Mesenchymal stem cell (in vitro differentiated cells and primary cell): ENCODE measurements at regions not wholly inside any gene's neighbourhood (a gene's known extent, or its start where the extent isn't known, plus 50 kb on each side); places are given as distances from the start of the nearest gene placed in this dataset.

Source experiments
- DNase-seq: peaks from one replicate; pipeline ENCODE4 v3.0.0-alpha.2; 2013
- H2AFZ ChIP-seq: one replicate; pipeline ENCODE4 v1.6.1; 2013; ENCODE audit warnings: low read depth, mild to moderate bottlenecking, control low read depth, inconsistent platforms, low read length, moderate library complexity
- H2AK5ac ChIP-seq: 2 replicates; pipeline ENCODE4 v1.6.1; 2013; ENCODE audit warnings: low read length, moderate library complexity, mild to moderate bottlenecking, inconsistent platforms; ENCODE audit not compliant: severe bottlenecking
- H2BK120ac ChIP-seq: one replicate; pipeline ENCODE4 v1.6.1; 2013; ENCODE audit warnings: low read depth, mild to moderate bottlenecking, inconsistent platforms, low read length, moderate library complexity
- H2BK12ac ChIP-seq, 2 experiments: one replicate each; pipeline ENCODE4 v1.6.1; 2013; ENCODE audit warnings: inconsistent platforms in 2 of 2, low read length in 2 of 2, mild to moderate bottlenecking in 2 of 2, moderate library complexity in 2 of 2, control low read depth in 1 of 2
- H2BK15ac ChIP-seq: one replicate; pipeline ENCODE4 v1.6.1; 2013; ENCODE audit warnings: mild to moderate bottlenecking, low read depth, inconsistent platforms; ENCODE audit not compliant: poor library complexity, severe bottlenecking
- H2BK5ac ChIP-seq: 2 replicates; pipeline ENCODE4 v1.6.1; 2013; ENCODE audit warnings: low read depth, mild to moderate bottlenecking, low read length, control low read depth, inconsistent platforms; ENCODE audit not compliant: poor library complexity, severe bottlenecking
- H3K14ac ChIP-seq, 2 experiments: one replicate each; pipeline ENCODE4 v1.6.1; 2013; ENCODE audit warnings: inconsistent platforms in 2 of 2, low read length in 2 of 2, control low read depth in 1 of 2, mild to moderate bottlenecking in 1 of 2, moderate library complexity in 1 of 2
- H3K18ac ChIP-seq, 2 experiments: one replicate each; pipeline ENCODE4 v1.6.1; 2013; ENCODE audit warnings: inconsistent platforms in 2 of 2, low read length in 2 of 2, control low read depth in 1 of 2, low read depth in 1 of 2, mild to moderate bottlenecking in 1 of 2
- H3K23ac ChIP-seq, 2 experiments: one replicate each; pipeline ENCODE4 v1.6.1; 2013; ENCODE audit warnings: inconsistent platforms in 2 of 2, low read length in 2 of 2, mild to moderate bottlenecking in 2 of 2, moderate library complexity in 2 of 2, control low read depth in 1 of 2
- H3K27ac ChIP-seq: 2 replicates; pipeline ENCODE4 v1.5.1; 2013; ENCODE audit warnings: mild to moderate bottlenecking, moderate library complexity, low read length, control low read depth, inconsistent platforms; ENCODE audit not compliant: poor library complexity, severe bottlenecking
- H3K27me3 ChIP-seq, 2 experiments: 2 replicates each; pipeline versions ENCODE4 v1.6.1 to v1.7.0; 2013; ENCODE audit warnings: low read length in 2 of 2, mild to moderate bottlenecking in 2 of 2, moderate library complexity in 2 of 2, control low read depth in 1 of 2, inconsistent platforms in 1 of 2; ENCODE audit not compliant: control insufficient read depth in 1 of 2, insufficient read depth in 1 of 2
- H3K36me3 ChIP-seq, 2 experiments: 2 replicates each; pipeline versions ENCODE4 v1.6.1 to v1.7.0; 2013; ENCODE audit warnings: low read length in 2 of 2, control low read depth in 1 of 2, inconsistent platforms in 1 of 2, low read depth in 1 of 2, mild to moderate bottlenecking in 1 of 2; ENCODE audit not compliant: insufficient read depth in 2 of 2, control insufficient read depth in 1 of 2
- H3K4ac ChIP-seq, 2 experiments: one replicate each; pipeline ENCODE4 v1.6.1; 2013; ENCODE audit warnings: inconsistent platforms in 2 of 2, low read length in 2 of 2, mild to moderate bottlenecking in 2 of 2, moderate library complexity in 2 of 2, control low read depth in 1 of 2, low read depth in 1 of 2
- H3K4me1 ChIP-seq: 2 replicates; pipeline ENCODE4 v1.6.1; 2013; ENCODE audit warnings: low read depth, low read length, control low read depth; ENCODE audit not compliant: control insufficient read depth, insufficient read depth
- H3K4me2 ChIP-seq: 2 replicates; pipeline ENCODE4 v1.6.1; 2013; ENCODE audit warnings: low read length, mild to moderate bottlenecking, inconsistent platforms; ENCODE audit not compliant: poor library complexity, severe bottlenecking
- H3K4me3 ChIP-seq, 2 experiments: 2 replicates each; pipeline versions ENCODE4 v1.5.1 to v1.7.0; 2013; ENCODE audit warnings: low read length in 2 of 2, mild to moderate bottlenecking in 2 of 2, control low read depth in 1 of 2, low read depth in 1 of 2; ENCODE audit not compliant: insufficient read depth in 1 of 2
- H3K79me1 ChIP-seq: replicated peaks from 2 replicates; pipeline ENCODE4 v1.6.1; 2013; ENCODE audit warnings: mild to moderate bottlenecking, control low read depth, low read length, inconsistent platforms; ENCODE audit not compliant: poor library complexity, severe bottlenecking
- H3K9ac ChIP-seq: 2 replicates; pipeline ENCODE4 v1.7.0; 2013; ENCODE audit warnings: mild to moderate bottlenecking, low read length, moderate library complexity
- H3K9me3 ChIP-seq: 2 replicates; pipeline ENCODE4 v1.7.0; 2013; ENCODE audit warnings: mild to moderate bottlenecking, low read length; ENCODE audit not compliant: control insufficient read depth
- H4K8ac ChIP-seq: one replicate; pipeline ENCODE4 v1.6.1; 2013; ENCODE audit warnings: inconsistent platforms, mild to moderate bottlenecking, low read length, moderate library complexity
- H4K91ac ChIP-seq: one replicate; pipeline ENCODE4 v1.6.1; 2013; ENCODE audit warnings: mild to moderate bottlenecking, low read length, inconsistent platforms
- WGBS: methylation state at CpG from one replicate; pipeline ENCODE4 v1.1.7; 2013; ENCODE audit warnings: mixed read lengths; 5-methylcytosine and 5-hydroxymethylcytosine counted together

DNA sequence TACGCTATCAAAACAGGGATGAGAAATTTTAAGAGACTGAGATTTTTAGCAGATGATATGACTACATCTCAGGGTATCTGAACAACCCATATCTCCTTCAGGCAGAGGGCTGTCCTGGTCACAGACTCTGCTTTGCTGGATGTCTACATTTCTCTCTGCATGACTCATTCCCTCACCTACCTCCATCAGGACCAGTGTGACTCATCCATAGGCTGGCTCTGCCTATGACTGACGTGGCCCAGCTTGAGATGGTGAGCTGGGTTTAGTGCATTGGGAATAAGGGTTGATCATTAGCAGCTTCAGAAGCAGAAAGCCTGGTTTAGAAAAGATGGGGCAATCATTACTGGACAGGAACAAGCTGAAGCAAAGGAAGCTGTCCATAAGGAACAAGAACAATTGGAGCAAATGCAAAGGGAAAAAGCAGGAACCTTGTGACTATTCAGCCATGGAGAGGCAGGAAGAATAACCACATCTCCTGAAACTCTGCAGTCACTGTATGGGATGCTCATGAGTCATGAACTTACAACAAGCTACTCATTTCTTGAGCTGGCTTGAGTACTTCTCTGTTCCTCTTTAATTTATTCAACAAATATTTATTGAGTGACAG, 86.4 kb upstream of the CBLN4 start:
- Histone ChIP-seq H2BK12ac (no peak overlapping the region), H3K79me1 (no peaks in the 10 kb centered on the region), H3K9ac (no peak overlapping the region), H2BK120ac (no peak overlapping the region), H4K8ac (peak overlapping the region; percentile 15), H3K23ac (no peak overlapping the region), H3K4me3 (no peak overlapping the region), H3K14ac (no peak overlapping the region), H3K4me2 (no peak overlapping the region), H3K36me3 (no peaks in the 10 kb centered on the region), H3K4ac (no peak overlapping the region), H2AK5ac (no peak overlapping the region), H3K4me1 (no peaks in the 10 kb centered on the region), H3K18ac (no peak overlapping the region), H3K27me3 (no peaks in the 10 kb centered on the region), H3K9me3 (peaks cover 17% of the 10 kb centered on the region), H4K91ac (no peak overlapping the region), H3K27ac (no peak overlapping the region), H2AFZ (no peak overlapping the region), H2BK15ac (no peak overlapping the region), H2BK5ac (no peak overlapping the region)
- WGBS = 0% methylated on average over 1 of the region's 2 CpGs
- DNase-seq = no peak

DNA sequence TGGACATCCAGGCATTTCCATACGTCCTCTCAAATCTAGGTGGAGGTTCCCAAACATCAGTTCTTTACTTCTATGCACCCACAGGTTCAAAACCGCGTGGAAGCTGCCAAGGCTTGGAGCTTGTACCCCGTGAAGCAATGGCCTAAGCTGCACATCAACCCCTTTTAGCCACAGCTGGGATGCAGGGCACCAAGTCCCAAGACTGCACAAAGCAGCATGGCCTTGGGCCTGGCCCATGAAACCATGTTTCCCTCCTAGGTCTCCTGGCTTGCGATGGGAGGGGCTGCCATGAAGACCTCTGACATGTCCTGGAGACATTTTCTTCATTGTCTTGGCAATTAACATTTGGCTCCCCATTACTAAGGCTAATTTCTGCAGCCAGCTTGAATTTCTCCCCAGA, 88.9 kb upstream of the CBLN4 start:
- Histone ChIP-seq H3K4me3 (no peak overlapping the region), H3K9ac (no peak overlapping the region), H2AFZ (no peak overlapping the region), H3K36me3 (no peaks in the 10 kb centered on the region), H2BK5ac (no peak overlapping the region), H3K27ac (no peak overlapping the region), H3K4me1 (no peaks in the 10 kb centered on the region), H3K14ac (no peak overlapping the region), H2BK12ac (no peak overlapping the region), H3K9me3 (peaks cover 27% of the 10 kb centered on the region), H2BK15ac (no peak overlapping the region), H3K79me1 (no peaks in the 10 kb centered on the region), H4K91ac (no peak overlapping the region), H3K27me3 (no peaks in the 10 kb centered on the region), H3K23ac (no peak overlapping the region), H2AK5ac (no peak overlapping the region), H4K8ac (no peak overlapping the region), H3K4me2 (no peak overlapping the region), H3K4ac (no peak overlapping the region), H3K18ac (no peak overlapping the region), H2BK120ac (no peak overlapping the region)
- WGBS = 37% methylated on average over 5 of the region's 5 CpGs
- no peak for DNase-seq

DNA sequence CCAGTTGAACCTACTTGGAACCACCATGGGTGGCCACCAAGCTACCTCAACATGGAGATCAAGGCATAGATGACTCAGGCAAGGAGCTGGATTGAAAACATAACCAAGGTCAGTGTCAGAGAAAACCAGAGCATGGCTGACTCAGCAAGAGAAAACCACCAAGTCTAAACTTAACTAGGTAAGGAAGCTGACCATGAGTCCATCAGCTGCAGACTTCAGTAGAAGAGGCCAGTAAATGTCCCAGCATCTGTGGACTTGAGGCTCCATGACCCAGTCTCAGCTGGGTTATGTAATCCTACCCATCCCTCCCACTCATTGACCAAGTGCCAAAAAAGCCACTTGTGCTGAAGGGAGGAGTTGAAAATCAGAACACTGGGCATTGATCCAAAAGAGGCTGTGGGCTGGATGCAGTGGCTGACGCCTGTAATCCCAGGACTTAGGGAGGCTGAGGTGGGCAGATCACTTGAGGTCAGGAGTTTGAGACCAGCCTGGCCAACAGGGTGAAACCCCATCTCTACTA, 93.7 kb upstream of the CBLN4 start:
- no peak overlapping the region for H3K4me3 ChIP-seq
- peaks cover 24% of the 10 kb centered on the region for H3K9me3 ChIP-seq
- no peak overlapping the region for H4K8ac ChIP-seq
- H3K4me1 ChIP-seq = no peaks in the 10 kb centered on the region
- WGBS = no CpG with 5 or more reads among the region's 1 CpG
- no peak overlapping the region for H2BK5ac ChIP-seq
- no peak overlapping the region for H3K14ac ChIP-seq
- H2BK120ac ChIP-seq = no peak overlapping the region
- H3K27me3 ChIP-seq = no peaks in the 10 kb centered on the region
- no peak overlapping the region for H2BK15ac ChIP-seq
- H4K91ac ChIP-seq = no peak overlapping the region
- H3K27ac ChIP-seq = no peak overlapping the region
- no peak overlapping the region for H3K4me2 ChIP-seq
- no peak overlapping the region for H2AFZ ChIP-seq
- H3K4ac ChIP-seq = no peak overlapping the region
- no peak overlapping the region for H3K23ac ChIP-seq
- H3K79me1 ChIP-seq = no peaks in the 10 kb centered on the region
- H3K18ac ChIP-seq = no peak overlapping the region
- no peak overlapping the region for H3K9ac ChIP-seq
- no peak for DNase-seq
- no peak overlapping the region for H2AK5ac ChIP-seq
- H2BK12ac ChIP-seq = no peak overlapping the region
- no peaks in the 10 kb centered on the region for H3K36me3 ChIP-seq

DNA sequence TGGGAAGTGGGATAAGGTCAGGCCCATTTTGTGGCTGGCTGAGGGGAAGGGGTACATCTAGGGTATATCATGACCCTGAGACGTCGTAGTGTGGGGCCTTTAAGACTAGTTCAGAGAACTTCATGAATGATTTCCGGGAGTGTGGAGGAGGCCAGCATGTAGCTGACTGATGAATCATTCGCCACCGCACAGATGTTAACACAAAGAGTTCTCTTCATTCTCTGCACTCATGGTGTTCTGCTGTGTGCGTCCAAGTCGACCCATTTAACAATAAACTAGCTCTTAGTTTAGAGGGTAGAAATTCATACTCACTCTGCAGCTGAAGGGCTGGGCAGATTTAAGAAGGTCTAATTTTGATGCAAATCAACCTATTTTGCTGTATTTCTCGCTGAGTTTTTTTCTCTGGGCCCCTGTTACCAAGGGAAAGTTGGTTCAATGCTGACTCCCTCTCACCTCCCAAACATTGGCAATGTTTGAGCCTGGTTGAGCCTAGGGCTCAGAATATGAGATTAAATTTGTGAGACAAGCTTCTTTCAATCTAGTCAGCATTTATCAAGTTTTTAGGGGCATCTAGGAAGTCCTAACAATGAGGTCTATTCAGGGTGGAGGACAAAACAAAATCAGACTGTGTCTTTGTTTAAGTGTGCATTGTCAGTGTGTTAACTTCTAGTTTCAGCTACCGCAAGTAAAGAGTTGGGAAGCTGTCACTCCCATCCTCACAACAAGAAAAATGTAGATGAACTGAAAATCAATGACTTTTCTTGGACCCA, 106.8 kb upstream of the CBLN4 start:
- H3K4me3 ChIP-seq = no peak overlapping the region
- H4K8ac ChIP-seq = no peak overlapping the region
- no peaks in the 10 kb centered on the region for H3K79me1 ChIP-seq
- no peak overlapping the region for H3K4ac ChIP-seq
- no peak overlapping the region for H3K14ac ChIP-seq
- no peak overlapping the region for H2BK5ac ChIP-seq
- no peak overlapping the region for H3K18ac ChIP-seq
- WGBS = 62% methylated on average over 7 of the region's 9 CpGs
- H3K27ac ChIP-seq = no peak overlapping the region
- H2BK12ac ChIP-seq = no peak overlapping the region
- no peak overlapping the region for H2AK5ac ChIP-seq
- H3K9me3 ChIP-seq = peaks cover 17% of the 10 kb centered on the region
- H2BK15ac ChIP-seq = no peak overlapping the region
- DNase-seq = no peak
- H2AFZ ChIP-seq = no peak overlapping the region
- no peak overlapping the region for H3K9ac ChIP-seq
- no peaks in the 10 kb centered on the region for H3K27me3 ChIP-seq
- H3K23ac ChIP-seq = no peak overlapping the region
- no peak overlapping the region for H3K4me2 ChIP-seq
- no peaks in the 10 kb centered on the region for H3K4me1 ChIP-seq
- H2BK120ac ChIP-seq = no peak overlapping the region
- no peak overlapping the region for H4K91ac ChIP-seq
- H3K36me3 ChIP-seq = no peaks in the 10 kb centered on the region
